Memory B cell (primary cell): ENCODE measurements at regions not wholly inside any gene's neighbourhood (a gene's known extent, or its start where the extent isn't known, plus 50 kb on each side); places are given as distances from the start of the nearest gene placed in this dataset.
"Not testable (repeated sequence)": the region's sequence is repeated elsewhere in the genome, so short reads cannot be mapped to it uniquely, and the experiment has no call there.

Experiments
- ATAC-seq: fragments of 150-1000 bp; cut with Tn5 transposase; 2 replicates; pipeline ENCODE4 v1.10.0; 2021; ENCODE audit warnings: low read depth, mild to moderate bottlenecking, moderate library complexity
- DNase-seq, 2 donors: peaks; one replicate each; pipeline ENCODE4 v3.0.0; 2022; ENCODE audit warnings: low spot score in 2 of 2
- H3K27ac Mint-ChIP-seq: one replicate; pipeline ENCODE4 v1.8.0; 2022; ENCODE audit warnings: mild to moderate bottlenecking, moderate library complexity, mixed read lengths
- H3K27me3 Mint-ChIP-seq: one replicate; pipeline ENCODE4 v1.8.0; 2022; ENCODE audit warnings: mixed read lengths
- H3K36me3 Mint-ChIP-seq: one replicate; pipeline ENCODE4 v1.8.0; 2022; ENCODE audit warnings: mild to moderate bottlenecking, mixed read lengths
- H3K4me1 Mint-ChIP-seq: one replicate; pipeline ENCODE4 v1.8.0; 2022; ENCODE audit warnings: mixed read lengths
- H3K4me3 Mint-ChIP-seq: one replicate; pipeline ENCODE4 v1.8.0; 2022; ENCODE audit warnings: mild to moderate bottlenecking, moderate library complexity, mixed read lengths
- H3K9me3 Mint-ChIP-seq: one replicate; pipeline ENCODE4 v1.8.0; 2022; ENCODE audit warnings: mixed read lengths

DNA sequence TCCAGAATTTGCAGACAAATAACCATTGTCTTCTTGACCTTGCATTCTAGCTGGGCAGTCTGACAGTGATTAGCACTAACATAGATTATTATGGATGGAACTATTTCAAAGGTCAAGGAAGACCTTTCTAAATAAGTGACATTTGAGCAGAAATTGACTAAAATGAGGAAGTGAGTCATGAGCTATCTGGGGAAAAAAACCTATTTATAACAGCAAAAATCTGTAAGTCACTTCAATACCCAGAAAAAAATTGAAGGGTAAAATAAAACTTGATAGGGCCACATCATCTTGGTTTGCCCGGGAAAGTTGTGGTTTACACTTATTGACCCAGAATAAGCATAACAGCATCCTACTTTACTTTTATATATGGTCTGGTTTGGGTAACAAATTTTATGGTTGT lies 414.6 kb upstream of the HS3ST1 start:
- Mint-ChIP-seq H3K4me3 (no peak overlapping the region), H3K4me1 (peaks cover 2% of the 10 kb centered on the region), H3K9me3 (peaks cover 1% of the 10 kb centered on the region), H3K36me3 (no peaks in the 10 kb centered on the region), H3K27me3 (peaks cover 1% of the 10 kb centered on the region), H3K27ac (no peak overlapping the region)
- DNase-seq (no peak), ATAC-seq (no peak)

DNA sequence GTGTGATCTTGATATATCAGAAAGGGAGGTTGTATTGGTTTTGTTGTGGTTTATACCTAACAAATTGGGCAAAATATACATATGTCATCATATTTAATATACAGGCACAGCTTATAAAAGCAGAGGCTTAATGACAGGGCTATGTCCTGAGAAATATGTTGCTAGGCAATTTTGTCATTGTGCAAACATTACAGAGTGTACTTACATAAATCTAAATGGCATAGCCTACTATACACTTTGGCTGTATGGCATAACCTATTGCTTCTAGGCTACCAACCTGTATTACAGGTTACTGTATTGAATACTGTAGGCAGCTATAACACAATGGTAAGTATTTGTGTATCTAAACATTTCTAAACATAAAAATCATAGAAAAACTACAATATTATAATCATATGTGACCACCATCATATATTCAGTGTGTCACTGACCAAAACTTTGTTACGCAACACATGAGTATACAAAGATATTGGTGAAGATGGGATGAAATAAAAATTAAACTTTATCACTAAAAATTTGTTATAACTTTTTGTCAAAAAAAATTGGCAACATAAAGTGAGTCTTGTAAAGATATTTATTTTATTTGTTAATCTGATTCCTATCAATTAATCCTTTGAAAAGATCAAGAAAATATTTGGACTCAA lies 414.0 kb upstream of the HS3ST1 start:
- Mint-ChIP-seq H3K9me3 (peaks cover 1% of the 10 kb centered on the region), H3K4me3 (no peak overlapping the region)

DNA sequence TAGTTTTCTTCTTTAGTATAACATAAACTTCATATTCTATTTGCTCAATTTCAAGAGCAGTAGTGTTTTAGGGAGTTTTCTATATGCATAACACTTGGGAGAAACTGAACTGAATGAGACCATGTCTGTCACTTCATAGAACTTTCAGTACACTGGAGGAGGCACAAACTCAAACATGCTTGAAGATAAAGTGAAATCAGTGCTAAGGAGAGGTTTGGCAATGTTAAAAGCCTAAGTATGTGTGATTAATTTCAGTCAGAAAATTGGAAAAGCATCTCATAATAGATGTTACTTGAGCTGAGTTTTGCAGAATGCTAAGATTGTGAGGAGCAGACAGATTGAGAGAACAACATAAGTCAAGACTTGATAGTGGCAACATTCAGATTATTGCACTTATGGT lies 411.2 kb upstream of the HS3ST1 start:
- H3K27ac Mint-ChIP-seq, result no peak overlapping the region
- peaks cover 2% of the 10 kb centered on the region for H3K4me1 Mint-ChIP-seq

More for the DNA sequence above, 414.0 kb upstream of the HS3ST1 start:
- DNase-seq (no peak), ATAC-seq (no peak)
- Mint-ChIP-seq H3K27ac (no peak overlapping the region), H3K4me1 (peaks cover 2% of the 10 kb centered on the region), H3K36me3 (no peaks in the 10 kb centered on the region), H3K27me3 (peaks cover 1% of the 10 kb centered on the region)

DNA sequence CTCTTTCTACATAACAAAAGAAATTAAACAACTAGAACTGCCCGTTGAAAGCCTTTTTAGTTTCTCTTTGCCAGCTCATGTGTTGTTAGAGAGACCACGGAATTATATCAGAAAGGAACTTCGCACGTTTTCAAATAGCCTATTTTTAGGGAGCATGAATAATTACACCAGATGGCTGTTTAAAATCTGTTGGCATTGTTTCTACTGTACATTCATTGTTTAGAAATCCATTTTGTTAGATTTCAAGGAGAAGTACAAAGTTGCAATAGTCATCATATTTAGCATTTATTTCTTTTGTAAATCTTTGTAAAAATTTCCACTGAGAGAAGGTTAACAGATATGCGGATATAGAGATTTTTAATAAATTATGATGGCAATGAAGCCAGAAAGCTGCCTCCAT lies 403.0 kb upstream of the HS3ST1 start:
- Mint-ChIP-seq H3K4me1 (no peaks in the 10 kb centered on the region), H3K9me3 (no peaks in the 10 kb centered on the region), H3K36me3 (no peaks in the 10 kb centered on the region), H3K4me3 (no peak overlapping the region), H3K27me3 (peaks cover 2% of the 10 kb centered on the region), H3K27ac (no peak overlapping the region)
- DNase-seq (no peak), ATAC-seq (no peak)

More for the DNA sequence above, 411.2 kb upstream of the HS3ST1 start:
- Mint-ChIP-seq H3K9me3 (peaks cover 1% of the 10 kb centered on the region), H3K4me3 (no peak overlapping the region), H3K27me3 (peaks cover 1% of the 10 kb centered on the region), H3K36me3 (no peaks in the 10 kb centered on the region)
- ATAC-seq, result no peak
- DNase-seq, result no peak

DNA sequence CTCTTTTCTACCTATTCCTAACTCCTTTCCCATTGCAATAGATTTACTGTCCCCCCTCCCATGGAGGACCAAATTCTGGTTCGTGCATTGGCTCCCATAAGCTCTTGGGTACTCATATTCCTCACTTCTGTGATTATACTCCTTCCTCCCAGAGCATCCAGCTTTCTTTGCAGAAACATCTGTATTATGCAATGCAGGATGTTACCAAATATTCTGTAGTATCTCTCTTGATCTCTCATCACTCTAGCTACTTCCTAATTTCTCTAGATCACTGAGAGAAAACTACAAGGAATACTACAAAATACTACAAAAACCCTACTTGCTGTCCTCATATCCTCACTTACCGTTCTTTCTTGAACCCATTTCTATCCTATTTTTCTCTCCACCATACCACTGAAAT lies 395.9 kb upstream of the HS3ST1 start:
- Mint-ChIP-seq H3K27ac (no peak overlapping the region), H3K27me3 (peaks cover 1% of the 10 kb centered on the region), H3K4me1 (no peaks in the 10 kb centered on the region), H3K9me3 (peaks cover 7% of the 10 kb centered on the region), H3K4me3 (no peak overlapping the region), H3K36me3 (no peaks in the 10 kb centered on the region)
- ATAC-seq (no peak), DNase-seq (no peak)

DNA sequence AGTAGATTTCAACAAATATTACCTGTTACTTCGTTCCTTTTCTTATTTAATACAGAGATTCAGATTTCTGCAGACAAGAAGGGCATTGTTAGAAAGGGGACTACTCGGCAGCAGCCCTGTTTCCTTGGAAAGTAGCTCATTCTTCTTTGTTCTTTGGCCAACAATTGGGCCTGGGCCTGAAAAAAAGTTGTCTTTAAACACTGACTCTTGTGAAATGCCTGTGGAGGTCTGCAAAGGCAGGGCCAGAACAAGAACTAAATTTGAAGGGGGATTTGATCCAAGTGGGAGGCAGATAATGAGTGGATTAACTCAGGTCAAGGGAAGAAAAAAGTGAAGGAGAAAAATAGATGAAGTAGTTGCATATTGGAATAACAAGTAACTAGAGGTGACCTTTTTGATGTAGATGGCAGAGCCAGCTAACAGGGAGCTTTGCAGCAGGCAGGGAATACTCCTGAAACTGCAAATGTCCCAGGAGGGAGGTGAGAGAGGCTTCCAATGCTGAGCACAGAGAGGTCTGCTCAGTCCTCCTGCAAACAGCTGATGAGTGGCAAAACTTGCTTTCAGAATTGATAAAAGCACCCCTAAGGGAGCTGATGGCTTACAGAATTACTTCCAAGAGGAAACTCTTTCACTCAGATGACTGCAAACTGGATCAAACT lies 393.2 kb upstream of the HS3ST1 start:
- H3K4me1 Mint-ChIP-seq, result no peaks in the 10 kb centered on the region
- H3K4me3 Mint-ChIP-seq, result no peak overlapping the region
- DNase-seq, result no peak
- no peaks in the 10 kb centered on the region for H3K36me3 Mint-ChIP-seq
- H3K27me3 Mint-ChIP-seq, result peaks cover 1% of the 10 kb centered on the region
- H3K9me3 Mint-ChIP-seq, result peaks cover 7% of the 10 kb centered on the region
- H3K27ac Mint-ChIP-seq, result no peak overlapping the region
- no peak for ATAC-seq

DNA sequence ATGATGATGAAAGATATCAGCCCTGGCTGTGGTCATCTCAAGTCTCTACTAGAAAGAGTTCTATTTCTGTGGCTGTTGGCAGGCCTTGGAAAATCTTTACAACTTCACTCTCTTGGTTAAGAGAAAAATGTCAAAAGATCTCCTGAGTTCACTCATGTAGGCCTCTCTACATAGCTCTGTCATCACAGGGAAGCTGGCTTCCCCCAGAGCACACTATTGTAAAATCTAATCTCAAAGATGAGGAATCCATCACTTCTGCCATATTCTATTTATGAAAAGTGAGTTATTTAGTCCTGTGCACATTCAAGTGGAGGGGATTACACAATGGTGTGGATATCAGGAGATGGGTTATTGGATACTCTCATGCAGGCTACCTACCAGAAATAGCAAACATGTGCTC lies 388.4 kb upstream of the HS3ST1 start:
- Mint-ChIP-seq H3K4me3 (no peak overlapping the region), H3K9me3 (no peaks in the 10 kb centered on the region), H3K27me3 (peaks cover 3% of the 10 kb centered on the region), H3K4me1 (no peaks in the 10 kb centered on the region), H3K27ac (no peak overlapping the region), H3K36me3 (no peaks in the 10 kb centered on the region)
- no peak for ATAC-seq
- no peak for DNase-seq

DNA sequence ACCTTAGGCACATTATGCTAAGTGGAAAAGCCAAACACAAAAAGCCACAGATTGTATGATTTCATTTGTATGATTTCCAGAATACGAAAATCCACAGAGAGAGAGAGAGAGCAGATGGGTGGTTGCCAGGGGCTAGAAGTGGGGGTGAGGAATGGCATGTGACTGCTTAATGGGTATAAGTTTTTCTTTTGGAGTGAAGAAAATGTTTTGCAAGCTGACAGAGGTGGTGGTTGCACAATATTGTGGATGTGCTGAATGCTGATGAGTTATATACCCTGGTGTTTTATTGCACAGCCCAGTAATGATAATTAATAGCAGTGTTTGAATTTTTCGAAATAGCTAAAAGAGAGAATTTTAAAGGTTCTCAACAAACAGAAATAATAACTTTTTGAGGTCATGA lies 386.1 kb upstream of the HS3ST1 start:
- H3K27ac Mint-ChIP-seq, result no peak overlapping the region
- no peak for ATAC-seq

DNA sequence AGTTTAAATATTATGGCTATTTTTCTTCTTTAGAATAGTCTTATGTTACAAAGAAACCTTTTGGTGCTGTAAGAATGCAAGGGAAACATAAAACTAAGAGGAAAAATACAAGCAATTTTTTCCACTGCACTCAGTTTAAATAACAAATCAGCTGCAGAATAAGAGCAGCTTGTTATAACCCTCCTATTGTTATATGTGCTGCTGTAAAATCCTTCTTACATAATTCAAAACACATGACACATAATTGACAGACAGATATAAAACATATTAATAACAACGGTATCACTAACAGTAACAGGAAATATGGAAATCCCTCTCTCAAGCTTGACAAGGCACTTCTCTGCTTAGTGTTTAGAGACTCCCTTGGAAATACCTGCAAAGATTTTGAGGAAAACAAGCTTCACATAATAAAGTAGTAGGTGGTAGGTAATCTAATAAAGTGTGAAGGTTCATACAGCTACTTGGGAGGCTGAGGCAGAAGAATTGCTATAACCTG lies 385.3 kb upstream of the HS3ST1 start:
- H3K36me3 Mint-ChIP-seq, result no peaks in the 10 kb centered on the region
- DNase-seq (no peak), ATAC-seq (no peak)
- no peak overlapping the region for H3K4me3 Mint-ChIP-seq
- peaks cover 2% of the 10 kb centered on the region for H3K27me3 Mint-ChIP-seq
- H3K27ac Mint-ChIP-seq, result no peak overlapping the region
- no peaks in the 10 kb centered on the region for H3K4me1 Mint-ChIP-seq
- H3K9me3 Mint-ChIP-seq, result no peaks in the 10 kb centered on the region

More for the DNA sequence above, 386.1 kb upstream of the HS3ST1 start:
- H3K27me3 Mint-ChIP-seq, result peaks cover 2% of the 10 kb centered on the region
- no peaks in the 10 kb centered on the region for H3K9me3 Mint-ChIP-seq
- no peaks in the 10 kb centered on the region for H3K4me1 Mint-ChIP-seq
- no peaks in the 10 kb centered on the region for H3K36me3 Mint-ChIP-seq
- H3K4me3 Mint-ChIP-seq, result no peak overlapping the region
- no peak for DNase-seq

DNA sequence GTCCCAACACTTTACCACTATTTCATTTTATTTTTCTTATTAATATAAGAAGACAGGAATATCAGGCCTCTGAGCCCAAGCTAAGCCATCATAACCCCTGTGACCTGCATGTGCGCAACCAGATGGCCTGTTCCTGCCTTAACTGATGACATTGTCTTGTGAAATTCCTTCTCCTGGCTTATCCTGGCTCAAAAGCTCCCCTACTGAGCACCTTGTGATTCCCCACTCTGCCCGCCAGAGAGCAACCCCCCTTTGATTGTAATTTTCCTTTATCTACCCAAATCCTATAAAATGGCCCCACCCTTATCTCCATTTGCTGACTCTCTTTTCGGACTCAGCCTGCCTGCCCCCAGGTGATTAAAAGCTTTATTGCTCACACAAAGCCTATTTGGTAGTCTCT lies 382.8 kb upstream of the HS3ST1 start:
- DNase-seq, H3K27me3 Mint-ChIP-seq, H3K4me1 Mint-ChIP-seq, H3K4me3 Mint-ChIP-seq, H3K36me3 Mint-ChIP-seq, ATAC-seq, H3K27ac Mint-ChIP-seq, H3K9me3 Mint-ChIP-seq: not testable (repeated sequence)

DNA sequence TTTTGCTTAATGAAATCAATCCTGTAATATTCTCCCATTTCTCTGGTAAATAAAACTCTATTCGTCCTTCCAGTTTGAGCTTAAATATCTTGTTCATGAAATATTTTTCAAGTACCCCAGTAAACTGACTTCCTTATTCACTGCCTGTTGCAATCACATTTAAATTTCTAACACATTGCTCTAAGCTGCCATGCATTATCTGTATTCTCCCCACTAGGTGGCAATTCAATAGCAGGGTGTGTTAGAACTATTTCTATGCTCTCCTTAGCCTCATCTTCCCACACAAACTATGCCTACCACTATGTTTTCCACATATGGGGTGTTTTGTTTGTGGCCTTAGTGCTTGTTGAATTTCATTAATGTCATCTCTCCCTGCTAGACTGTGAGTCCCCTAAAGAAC lies 377.1 kb upstream of the HS3ST1 start:
- Mint-ChIP-seq H3K4me3 (no peak overlapping the region), H3K36me3 (no peaks in the 10 kb centered on the region), H3K27me3 (no peaks in the 10 kb centered on the region), H3K27ac (no peak overlapping the region), H3K4me1 (no peaks in the 10 kb centered on the region), H3K9me3 (no peaks in the 10 kb centered on the region)
- no peak for ATAC-seq
- DNase-seq, result no peak

DNA sequence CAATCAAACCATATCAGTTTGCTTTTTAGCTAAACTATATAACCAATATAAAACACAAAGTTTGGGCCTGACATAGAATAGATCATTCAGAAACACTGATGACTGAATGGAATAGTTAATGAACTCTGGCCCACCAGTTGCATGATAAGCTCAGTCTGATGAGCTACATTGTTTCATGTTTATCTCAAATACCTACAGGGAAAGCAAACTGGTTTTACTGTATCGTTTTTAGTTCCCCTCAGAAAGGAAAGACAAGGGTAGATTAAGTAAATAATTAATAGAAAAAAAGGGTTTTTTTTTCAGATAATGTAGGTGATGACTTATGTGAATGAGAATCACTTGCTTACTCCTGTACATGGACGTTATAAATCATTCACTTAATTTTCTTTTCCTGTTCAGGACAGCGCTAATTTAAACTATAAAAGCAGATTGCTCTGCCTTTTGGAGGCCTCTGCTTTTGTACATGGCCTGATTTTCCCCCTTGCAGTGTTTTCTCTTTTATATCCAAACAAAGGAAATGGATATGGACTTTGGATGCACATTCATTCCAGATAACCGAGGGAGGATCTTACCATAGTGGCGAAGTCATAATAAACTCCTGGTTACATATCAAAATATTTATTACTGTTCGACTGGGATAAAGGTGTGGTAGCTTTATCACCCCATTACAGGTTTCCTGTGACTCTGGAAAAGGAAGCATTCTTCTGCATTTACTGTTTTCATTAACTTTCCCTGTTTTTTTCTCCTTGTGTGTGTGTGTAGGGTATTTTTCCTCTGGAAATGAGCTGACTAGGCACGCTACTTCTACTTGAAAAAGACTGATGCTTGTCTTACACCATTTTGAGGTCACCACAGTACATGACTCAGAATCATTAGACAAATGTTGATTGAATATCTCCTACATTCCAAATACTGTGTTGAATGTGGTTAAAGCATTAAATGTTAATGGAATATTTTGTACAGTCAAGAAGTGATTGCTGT lies 373.1 kb upstream of the HS3ST1 start:
- Mint-ChIP-seq H3K4me1 (no peaks in the 10 kb centered on the region), H3K27ac (no peak overlapping the region), H3K36me3 (no peaks in the 10 kb centered on the region), H3K27me3 (no peaks in the 10 kb centered on the region), H3K9me3 (no peaks in the 10 kb centered on the region), H3K4me3 (no peak overlapping the region)
- ATAC-seq (no peak), DNase-seq (no peak)

DNA sequence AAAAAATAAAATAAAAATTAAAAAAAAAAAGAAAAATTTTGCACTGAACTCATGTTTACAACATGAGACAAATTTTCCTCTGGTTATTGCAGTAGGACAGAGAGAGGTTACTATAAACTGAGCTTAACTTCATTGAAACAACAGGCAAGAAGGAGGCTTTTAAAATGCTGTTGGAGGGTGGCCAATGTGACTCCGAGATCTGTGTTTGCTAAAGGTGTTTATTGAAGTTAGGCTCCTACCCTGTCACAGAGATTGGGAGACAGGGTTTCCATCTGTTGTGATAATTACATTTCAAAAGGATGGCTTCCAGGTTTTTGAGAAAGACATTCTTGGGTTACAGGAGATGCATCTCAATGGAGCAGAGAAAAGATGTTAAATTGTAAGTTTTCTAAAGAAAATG lies 370.5 kb upstream of the HS3ST1 start:
- H3K4me3 Mint-ChIP-seq, result no peak overlapping the region
- ATAC-seq, result no peak
- no peaks in the 10 kb centered on the region for H3K9me3 Mint-ChIP-seq
- no peak overlapping the region for H3K27ac Mint-ChIP-seq
- DNase-seq, result no peak
- H3K36me3 Mint-ChIP-seq, result no peaks in the 10 kb centered on the region
- H3K4me1 Mint-ChIP-seq, result no peaks in the 10 kb centered on the region
- no peaks in the 10 kb centered on the region for H3K27me3 Mint-ChIP-seq

DNA sequence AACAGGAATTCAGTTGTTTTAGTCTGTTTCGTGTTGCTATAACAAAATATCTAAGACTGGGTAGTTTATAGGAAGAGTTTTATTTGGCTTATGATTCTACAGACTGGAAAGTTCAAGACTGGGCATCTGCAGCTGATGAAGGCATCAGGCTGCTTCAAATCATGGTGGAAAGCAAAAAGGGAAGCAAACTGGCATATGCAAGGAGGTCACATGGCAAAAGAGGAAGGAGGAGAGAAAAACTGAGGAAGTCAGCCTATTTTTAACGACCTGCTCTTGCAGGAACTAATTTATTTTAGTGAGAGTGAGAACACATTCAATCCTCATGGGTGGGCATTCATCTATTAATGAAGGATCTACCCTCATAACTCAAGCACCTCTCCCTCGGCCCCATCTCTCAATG lies 363.1 kb upstream of the HS3ST1 start:
- H3K36me3 Mint-ChIP-seq, result no peaks in the 10 kb centered on the region
- H3K4me1 Mint-ChIP-seq, result peaks cover 3% of the 10 kb centered on the region
- peaks cover 6% of the 10 kb centered on the region for H3K27me3 Mint-ChIP-seq
- H3K9me3 Mint-ChIP-seq, result peaks cover 2% of the 10 kb centered on the region
- ATAC-seq (no peak), DNase-seq (no peak)
- no peak overlapping the region for H3K27ac Mint-ChIP-seq
- H3K4me3 Mint-ChIP-seq, result no peak overlapping the region
